ENCODE measurements at regions not wholly inside any gene's neighbourhood (a gene's known extent, or its start where the extent isn't known, plus 50 kb on each side); places are given as distances from the start of the nearest gene placed in this dataset.
"Not testable (repeated sequence)": the region's sequence is repeated elsewhere in the genome, so short reads cannot be mapped to it uniquely, and the experiment has no call there.

- H3K27ac ChIP-seq: no peak overlapping the region
- no peak for DNase-seq (ENCODE audit: low spot score)
- no peaks in the 10 kb centered on the region for H3K4me1 ChIP-seq
- no peaks in the 10 kb centered on the region for H3K36me3 ChIP-seq
- no peak for TF ChIP-seq CTCF (IDR thresholded peaks at IDR 0.05)
- no peaks in the 10 kb centered on the region for H3K27me3 ChIP-seq
- no peak overlapping the region for H3K4me3 ChIP-seq
- H3K9me3 ChIP-seq: no peaks in the 10 kb centered on the region
Measured at GRCh38 chr13:103607995-103608394, 541.8 kb upstream of the SLC10A2 start.

GRCh38 chr13:103605546-103606326 is 539.5 kb upstream of the SLC10A2 start:
- TF ChIP-seq CTCF (IDR thresholded peaks at IDR 0.05): no peak
- Histone ChIP-seq H3K36me3 (no peaks in the 10 kb centered on the region), H3K4me1 (no peaks in the 10 kb centered on the region), H3K9me3 (no peaks in the 10 kb centered on the region), H3K27me3 (no peaks in the 10 kb centered on the region), H3K27ac (no peak overlapping the region), H3K4me3 (no peak overlapping the region)
- DNase-seq (ENCODE audit: low spot score): no peak

GRCh38 chr13:103599870-103600269 is 533.7 kb upstream of the SLC10A2 start:
- DNase-seq (ENCODE audit: low spot score); H3K27me3 ChIP-seq; H3K4me1 ChIP-seq; H3K36me3 ChIP-seq; H3K4me3 ChIP-seq; H3K9me3 ChIP-seq; H3K27ac ChIP-seq: not testable (repeated sequence)

- Histone ChIP-seq H3K4me1 (no peaks in the 10 kb centered on the region), H3K9me3 (no peaks in the 10 kb centered on the region), H3K36me3 (no peaks in the 10 kb centered on the region), H3K4me3 (no peak overlapping the region), H3K27ac (no peak overlapping the region), H3K27me3 (no peaks in the 10 kb centered on the region)
- no peak for TF ChIP-seq CTCF (IDR thresholded peaks at IDR 0.05)
- no peak for DNase-seq (ENCODE audit: low spot score)
Measured at GRCh38 chr13:103598671-103599070, 532.5 kb upstream of the SLC10A2 start.

- Histone ChIP-seq H3K27me3 (no peaks in the 10 kb centered on the region), H3K9me3 (peaks cover 0 to 11% of the 10 kb centered on the region in 2 donors), H3K4me3 (no peak overlapping the region), H3K27ac (no peak overlapping the region), H3K4me1 (no peaks in the 10 kb centered on the region), H3K36me3 (no peaks in the 10 kb centered on the region)
- TF ChIP-seq CTCF (IDR thresholded peaks at IDR 0.05): no peak
- DNase-seq (ENCODE audit: low spot score): no peak
Measured at GRCh38 chr13:103573446-103573845, 507.2 kb upstream of the SLC10A2 start.

- no peaks in the 10 kb centered on the region for H3K4me1 ChIP-seq
Measured at GRCh38 chr13:103568314-103568713, 502.1 kb upstream of the SLC10A2 start.

More at GRCh38 chr13:103568314-103568713, 502.1 kb upstream of the SLC10A2 start:
- Histone ChIP-seq H3K9me3 (peaks cover 0 to 5% of the 10 kb centered on the region in 2 donors), H3K27me3 (no peaks in the 10 kb centered on the region), H3K27ac (no peak overlapping the region), H3K4me3 (no peak overlapping the region), H3K36me3 (no peaks in the 10 kb centered on the region)
- no peak for DNase-seq (ENCODE audit: low spot score)
- TF ChIP-seq CTCF (IDR thresholded peaks at IDR 0.05): no peak

All from right atrium auricular region (tissue), 2 donors.